ENCODE measurements at regions not wholly inside any gene's neighbourhood (a gene's known extent, or its start where the extent isn't known, plus 50 kb on each side); places are given as distances from the start of the nearest gene placed in this dataset.
"Not testable (repeated sequence)": the region's sequence is repeated elsewhere in the genome, so short reads cannot be mapped to it uniquely, and the experiment has no call there.

DNA sequence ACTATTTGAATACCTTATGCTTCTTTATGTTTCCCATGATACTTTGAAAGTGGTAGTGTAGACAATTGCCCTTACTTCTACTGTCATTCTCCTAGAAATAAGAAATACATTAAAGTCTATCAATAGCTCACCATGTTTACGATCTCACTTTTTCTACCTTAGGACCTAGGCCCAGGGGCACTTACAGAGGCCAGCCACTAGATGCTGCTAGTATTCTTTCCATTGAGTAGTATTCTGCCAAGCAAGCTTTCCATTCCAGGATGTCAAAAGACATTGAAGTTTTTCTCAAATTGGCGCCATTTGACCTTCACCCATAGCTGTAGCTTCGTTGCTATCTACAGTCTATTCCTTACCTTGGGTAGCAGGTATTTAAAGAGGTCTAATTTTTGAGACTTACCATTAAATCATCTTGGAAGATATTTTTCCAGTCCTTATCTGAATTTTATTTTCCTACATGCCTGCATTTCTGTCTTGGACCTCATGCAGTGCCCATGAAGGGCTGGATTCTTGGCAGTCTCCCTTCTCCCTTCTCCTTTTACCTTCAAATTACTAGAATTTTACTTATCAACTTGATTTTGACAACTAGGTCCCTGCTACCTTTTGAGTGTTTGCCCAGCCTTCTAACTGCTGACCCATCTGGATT, 246.0 kb upstream of the NUDT12 start:
- DNase-seq = peak; percentile 56

DNA sequence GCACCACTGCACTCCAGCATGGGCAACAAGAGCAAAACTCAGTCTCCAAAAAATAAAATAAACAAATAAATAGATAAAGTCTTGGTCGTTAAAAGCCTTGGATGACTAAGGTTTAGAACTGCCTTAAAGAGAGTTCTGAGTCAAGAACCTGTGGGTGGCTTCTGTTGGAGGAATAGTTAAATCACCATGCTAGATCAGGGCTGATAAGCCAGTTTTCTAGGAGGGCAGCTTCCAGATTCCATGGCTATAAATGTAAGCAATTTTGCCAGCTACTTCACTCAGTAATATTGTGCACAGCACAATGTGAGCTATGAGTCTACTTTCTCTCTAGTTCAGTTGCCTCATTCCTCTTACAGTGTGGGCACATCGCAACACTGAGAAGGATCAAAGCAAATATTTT, 242.1 kb upstream of the NUDT12 start:
- no peak for DNase-seq

- DNase-seq = no peak
Observed at GRCh38 chr5:103801681-103802080, 239.1 kb upstream of the NUDT12 start.

- no peak for DNase-seq
Observed at GRCh38 chr5:103800741-103801495, 238.3 kb upstream of the NUDT12 start.

GRCh38 chr5:103793595-103794182, 231.1 kb upstream of the NUDT12 start:
- DNase-seq = no peak

DNA sequence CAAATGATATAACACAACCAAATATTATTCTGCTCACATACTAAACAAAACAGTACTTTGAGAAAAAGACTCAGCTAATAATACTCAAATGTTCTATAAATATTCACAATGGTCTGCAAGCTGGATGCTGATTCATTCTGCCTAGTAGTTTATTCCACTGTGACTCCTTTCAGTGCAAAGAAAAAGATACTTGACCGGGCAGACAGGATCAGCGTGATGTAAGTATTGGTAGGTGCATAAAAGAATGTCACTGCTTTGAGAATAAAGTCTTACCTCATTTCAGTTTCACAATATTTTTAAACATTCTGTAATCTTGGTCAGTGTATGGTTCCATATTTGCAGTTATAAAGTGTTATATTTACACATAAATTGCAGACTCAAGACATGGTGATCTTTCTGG, 223.0 kb upstream of the NUDT12 start:
- no peak for DNase-seq

DNA sequence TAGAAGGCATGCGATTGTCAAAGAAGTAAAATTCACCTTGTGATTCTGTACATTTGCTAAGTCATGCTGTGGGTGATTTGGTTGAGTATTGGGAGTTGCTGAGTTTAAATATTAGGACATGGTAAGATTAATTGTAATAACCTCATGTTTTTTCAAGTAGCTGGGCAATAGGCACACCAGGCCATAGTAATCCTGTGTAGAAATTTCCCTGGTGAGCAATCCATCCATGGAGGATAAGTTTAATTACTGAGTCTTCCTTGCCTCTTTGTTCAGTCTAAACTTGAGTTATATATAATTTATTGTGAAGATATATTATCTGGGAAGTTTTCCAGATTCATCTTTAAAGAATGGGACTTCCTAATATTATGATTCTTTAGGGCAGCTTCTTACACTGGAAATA, 221.1 kb upstream of the NUDT12 start:
- no peak for DNase-seq

GRCh38 chr5:103780794-103781193, 218.2 kb upstream of the NUDT12 start:
- DNase-seq = no peak

- no peak for DNase-seq
Observed at GRCh38 chr5:103774721-103775120, 212.1 kb upstream of the NUDT12 start.

DNA sequence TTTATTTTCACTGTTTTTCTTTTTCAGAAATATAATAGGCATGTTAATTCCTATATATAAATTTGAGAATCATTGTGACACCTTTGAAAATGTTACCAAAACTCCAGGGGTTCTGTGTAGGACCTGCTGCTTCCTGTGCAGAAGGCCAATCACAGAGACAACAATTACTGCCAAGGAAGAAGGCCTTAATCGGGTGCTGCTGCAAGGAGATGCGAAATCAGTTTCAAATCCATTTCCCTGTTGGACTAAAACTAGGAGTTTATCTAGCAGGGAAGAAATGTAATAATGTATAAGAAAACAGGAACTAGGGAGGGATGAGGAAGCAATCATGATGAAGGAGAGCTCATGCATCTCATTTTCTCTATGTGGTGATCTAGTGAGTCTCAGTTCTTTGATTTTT, 209.7 kb upstream of the NUDT12 start:
- no peak for DNase-seq

- DNase-seq = no peak
Observed at GRCh38 chr5:103764403-103764802, 201.8 kb upstream of the NUDT12 start.

- no peak for DNase-seq
Observed at GRCh38 chr5:103758996-103759395, 196.4 kb upstream of the NUDT12 start.

DNA sequence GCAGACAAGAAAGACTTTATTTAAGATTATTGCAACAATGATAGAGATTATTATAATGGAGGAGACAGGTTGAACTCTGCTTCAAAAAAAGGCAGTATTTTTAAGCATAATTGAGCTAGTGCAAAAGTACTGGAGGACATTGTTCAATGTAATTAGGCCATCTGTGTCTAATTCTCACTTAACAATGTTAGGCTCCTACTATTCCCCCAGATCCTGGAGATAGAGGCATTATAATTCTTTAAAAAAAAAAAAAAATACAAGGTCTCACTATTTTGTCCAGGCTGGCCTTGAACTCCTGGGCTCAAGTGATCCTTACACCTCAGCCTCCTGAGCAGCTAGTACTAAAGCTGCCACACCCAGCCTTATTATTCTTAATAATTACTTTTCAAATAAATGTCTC, 193.4 kb upstream of the NUDT12 start:
- DNase-seq = no peak

GRCh38 chr5:103745353-103746065, 182.9 kb upstream of the NUDT12 start:
- no peak for DNase-seq

- DNase-seq = no peak
Observed at GRCh38 chr5:103744159-103744558, 181.6 kb upstream of the NUDT12 start.

GRCh38 chr5:103743421-103743820, 180.8 kb upstream of the NUDT12 start:
- DNase-seq = no peak

DNA sequence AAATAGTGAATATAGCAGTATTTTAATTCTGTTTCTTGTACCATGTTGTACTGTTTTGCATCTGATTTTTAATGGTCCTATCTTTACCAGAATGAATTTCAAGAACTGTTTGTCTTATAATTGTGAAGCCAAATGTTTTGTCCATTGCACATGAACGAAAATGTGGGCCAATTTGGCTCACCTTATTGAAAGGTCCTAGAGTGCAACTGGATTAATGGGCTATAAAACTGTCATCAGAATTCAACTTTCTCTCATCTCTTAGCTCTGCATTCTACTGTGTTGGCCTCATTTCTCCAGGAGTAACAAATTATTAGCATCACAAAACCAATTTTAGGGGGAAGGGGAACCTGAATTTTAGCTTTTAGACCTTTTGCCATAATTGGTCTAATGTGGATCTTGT, 179.4 kb upstream of the NUDT12 start:
- no peak for DNase-seq

DNA sequence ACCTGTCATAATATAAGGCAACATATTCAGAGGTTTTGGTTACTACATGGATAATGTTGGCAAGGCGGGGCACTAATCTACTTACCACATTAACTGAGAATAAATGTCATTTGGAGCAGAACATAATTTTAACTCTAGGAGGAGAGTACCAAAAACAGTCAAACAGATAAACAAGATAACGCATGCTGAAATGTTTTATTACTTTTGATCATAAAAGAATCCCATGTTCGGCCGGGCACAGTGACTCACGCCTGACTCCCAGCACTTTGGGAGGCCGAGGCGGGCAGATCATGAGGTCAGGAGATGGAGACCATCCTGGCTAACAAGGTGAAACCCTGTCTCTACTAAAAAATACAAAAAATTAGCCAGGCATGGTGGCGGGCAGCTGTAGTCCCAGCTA, 173.8 kb upstream of the NUDT12 start:
- not testable (repeated sequence) for DNase-seq

DNA sequence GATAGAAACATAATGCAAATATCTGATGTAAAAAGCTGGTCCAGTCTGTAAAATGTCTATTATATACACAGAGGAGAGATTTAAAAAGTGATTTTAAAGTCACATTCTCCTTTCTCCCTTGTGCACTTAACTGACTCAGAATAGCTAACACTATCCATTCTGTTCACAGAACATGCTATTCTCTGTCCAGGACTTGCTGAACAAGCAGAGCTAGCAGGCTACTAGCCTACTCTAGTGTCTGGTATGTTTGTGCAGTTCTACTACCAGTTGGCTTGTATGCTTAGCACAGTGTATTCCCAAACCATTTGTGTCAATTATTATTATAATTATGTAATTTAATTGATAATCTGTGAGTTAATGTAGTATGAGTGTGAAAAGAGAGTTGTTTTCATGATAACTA, 161.7 kb upstream of the NUDT12 start:
- DNase-seq = peak; percentile 8

GRCh38 chr5:103721183-103721582, 158.6 kb upstream of the NUDT12 start:
- DNase-seq = no peak

GRCh38 chr5:103718108-103718507, 155.5 kb upstream of the NUDT12 start:
- no peak for DNase-seq

DNA sequence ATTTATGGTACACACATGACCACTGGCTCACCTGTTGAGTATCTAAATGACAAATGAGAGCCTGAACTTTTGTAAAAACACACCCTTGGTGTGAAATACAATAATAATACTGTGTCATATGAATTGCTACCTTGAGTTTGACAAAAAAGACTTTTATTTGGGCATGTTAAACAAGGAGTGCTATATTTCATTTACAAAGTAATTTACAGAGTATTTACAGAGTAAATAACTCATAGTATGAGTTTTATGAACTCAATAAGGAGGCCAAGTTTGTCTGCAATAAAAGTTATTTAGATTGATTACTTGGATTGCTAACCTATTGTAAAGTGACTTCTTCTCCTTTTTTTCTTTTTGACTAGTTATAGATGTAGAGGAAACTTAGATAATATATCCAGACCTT, 146.0 kb upstream of the NUDT12 start:
- DNase-seq = no peak

GRCh38 chr5:103706939-103707682, 144.5 kb upstream of the NUDT12 start:
- peak; percentile 28 for DNase-seq

All from NCI-H510A treated with DMSO at 0.1 percent for 48 hours (cell line).